GM21786 (cell line): ENCODE measurements at regions not wholly inside any gene's neighbourhood (a gene's known extent, or its start where the extent isn't known, plus 50 kb on each side); places are given as distances from the start of the nearest gene placed in this dataset.
"Not testable (repeated sequence)": the region's sequence is repeated elsewhere in the genome, so short reads cannot be mapped to it uniquely, and the experiment has no call there.

Experiments
- ATAC-seq: cut with Tn5 transposase; IDR thresholded peaks from one replicate; pipeline ENCODE4 v1.9.1; 2021; ENCODE audit not compliant: unreplicated experiment

- ATAC-seq = no peak
These were observed 1608.9 kb upstream of the PIK3C3 start for GRCh38 chr18:40346146-40346545.

GRCh38 chr18:40341701-40342100 is 1613.3 kb upstream of the PIK3C3 start:
- ATAC-seq = no peak

GRCh38 chr18:40338284-40338683 is 1616.8 kb upstream of the PIK3C3 start:
- ATAC-seq = no peak

- no peak for ATAC-seq
These were observed 1628.0 kb upstream of the PIK3C3 start for GRCh38 chr18:40326985-40327384.

- no peak for ATAC-seq
These were observed 1629.0 kb upstream of the PIK3C3 start for GRCh38 chr18:40325988-40326387.

GRCh38 chr18:40314199-40314598 is 1640.8 kb upstream of the PIK3C3 start:
- no peak for ATAC-seq

- no peak for ATAC-seq
These were observed 1641.9 kb upstream of the PIK3C3 start for GRCh38 chr18:40313030-40313642.

GRCh38 chr18:40307627-40308026 is 1647.4 kb upstream of the PIK3C3 start:
- ATAC-seq = no peak

- ATAC-seq = no peak
These were observed 1658.2 kb upstream of the PIK3C3 start for GRCh38 chr18:40296717-40297413.

GRCh38 chr18:40292985-40293710 is 1661.9 kb upstream of the PIK3C3 start:
- ATAC-seq = no peak

GRCh38 chr18:40283560-40283959 is 1671.5 kb upstream of the PIK3C3 start:
- no peak for ATAC-seq

GRCh38 chr18:40281356-40281755 is 1673.7 kb upstream of the PIK3C3 start:
- not testable (repeated sequence) for ATAC-seq

- ATAC-seq = no peak
These were observed 1680.3 kb upstream of the PIK3C3 start for GRCh38 chr18:40274618-40275196.

- ATAC-seq = no peak
These were observed 1682.3 kb upstream of the PIK3C3 start for GRCh38 chr18:40272630-40273231.

- ATAC-seq = no peak
These were observed 1695.8 kb upstream of the PIK3C3 start for GRCh38 chr18:40259115-40259835.

GRCh38 chr18:40258311-40258710 is 1696.7 kb upstream of the PIK3C3 start:
- no peak for ATAC-seq

GRCh38 chr18:40250236-40250635 is 1704.8 kb upstream of the PIK3C3 start:
- no peak for ATAC-seq

GRCh38 chr18:40249390-40250080 is 1705.5 kb upstream of the PIK3C3 start:
- ATAC-seq = no peak

GRCh38 chr18:40245612-40246011 is 1709.4 kb upstream of the PIK3C3 start:
- not testable (repeated sequence) for ATAC-seq

GRCh38 chr18:40243607-40244006 is 1711.4 kb upstream of the PIK3C3 start:
- no peak for ATAC-seq
